Liver (tissue), 7 donors: ENCODE measurements at regions not wholly inside any gene's neighbourhood (a gene's known extent, or its start where the extent isn't known, plus 50 kb on each side); places are given as distances from the start of the nearest gene placed in this dataset.

Experiments used
- DNase-seq: peaks from one replicate; pipeline ENCODE4 v3.0.0-alpha.2; 2017; ENCODE audit warnings: low spot score
- H3K27ac ChIP-seq, 2 donors: one replicate each; pipeline ENCODE4 v1.7.0; 2013; ENCODE audit warnings: inconsistent platforms in 2 of 2, low read length in 2 of 2, control low read depth in 1 of 2, low read depth in 1 of 2, mild to moderate bottlenecking in 1 of 2
- H3K27me3 ChIP-seq, 4 donors: one replicate each; pipeline versions ENCODE4 v1.6.1 to v1.7.0; 2013; ENCODE audit warnings: low read length in 3 of 4, inconsistent platforms in 1 of 4, mild to moderate bottlenecking in 1 of 4, moderate library complexity in 1 of 4; ENCODE audit not compliant: control insufficient read depth in 4 of 4, insufficient read depth in 4 of 4
- H3K36me3 ChIP-seq, 4 donors: one replicate each; pipeline versions ENCODE4 v1.6.1 to v1.7.0; 2013; ENCODE audit warnings: low read length in 3 of 4, mild to moderate bottlenecking in 3 of 4, low read depth in 1 of 4, moderate library complexity in 1 of 4; ENCODE audit not compliant: control insufficient read depth in 4 of 4, insufficient read depth in 3 of 4
- H3K4me1 ChIP-seq, 4 donors: one replicate each; pipeline versions ENCODE4 v1.6.1 to v1.7.0; 2013; ENCODE audit warnings: low read length in 3 of 4, mild to moderate bottlenecking in 3 of 4, moderate library complexity in 1 of 4; ENCODE audit not compliant: control insufficient read depth in 4 of 4, insufficient read depth in 4 of 4
- H3K4me3 ChIP-seq, 3 donors: one replicate each; pipeline versions ENCODE4 v1.6.1 to v1.7.0; 2013; ENCODE audit warnings: low read length in 3 of 3, control low read depth in 1 of 3, low read depth in 1 of 3, mild to moderate bottlenecking in 1 of 3
- H3K9ac ChIP-seq, 2 donors: one replicate each; pipeline ENCODE4 v1.7.0; 2013; ENCODE audit warnings: low read length in 2 of 2, mild to moderate bottlenecking in 2 of 2, moderate library complexity in 2 of 2, control low read depth in 1 of 2, low read depth in 1 of 2
- H3K9me3 ChIP-seq, 4 donors: one replicate each; pipeline versions ENCODE4 v1.6.1 to v1.7.0; 2013; ENCODE audit warnings: low read length in 3 of 4; ENCODE audit not compliant: control insufficient read depth in 4 of 4
- EGR1 ChIP-seq, 2 donors: IDR thresholded peaks; 2 replicates each; pipeline ENCODE4 v1.6.1; 2016 to 2018; ENCODE audit warnings: antibody characterized with exemption in 2 of 2, low read depth in 2 of 2
- FOXA1 ChIP-seq: IDR thresholded peaks from 2 replicates; pipeline ENCODE4 v1.6.1; 2016; ENCODE audit warnings: antibody characterized with exemption
- GABPA ChIP-seq, 2 donors: IDR thresholded peaks in 1 of 2; conservative IDR thresholded peaks in 1 of 2; 2 replicates each; pipeline ENCODE4 v1.6.1; 2016; ENCODE audit warnings: antibody characterized with exemption in 2 of 2, mild to moderate bottlenecking in 1 of 2, moderate library complexity in 1 of 2
- HNF4A ChIP-seq, 2 donors: conservative IDR thresholded peaks; 2 replicates each; pipeline ENCODE4 v1.6.1; 2016; ENCODE audit warnings: antibody characterized with exemption in 2 of 2, mild to moderate bottlenecking in 2 of 2
- HNF4G ChIP-seq: IDR thresholded peaks from 2 replicates; pipeline ENCODE4 v1.6.1; 2016; ENCODE audit warnings: antibody characterized with exemption
- JUND ChIP-seq, 2 donors: IDR thresholded peaks; 2 replicates each; pipeline ENCODE4 v1.6.1; 2016; ENCODE audit warnings: antibody characterized with exemption in 2 of 2
- NR2F2 ChIP-seq: IDR thresholded peaks from 2 replicates; pipeline ENCODE4 v1.6.1; 2016; ENCODE audit warnings: antibody characterized with exemption
- RAD21 ChIP-seq, 2 donors: IDR thresholded peaks; 2 replicates each; pipeline ENCODE4 v1.6.1; 2016; ENCODE audit warnings: antibody characterized with exemption in 2 of 2, mild to moderate bottlenecking in 2 of 2
- REST ChIP-seq: IDR thresholded peaks from 2 replicates; pipeline ENCODE4 v1.6.1; 2016; ENCODE audit warnings: antibody characterized with exemption, mild to moderate bottlenecking
- RXRA ChIP-seq, 2 donors: IDR thresholded peaks; 2 replicates each; pipeline ENCODE4 v1.6.1; 2017 to 2018; ENCODE audit warnings: antibody characterized with exemption in 2 of 2, mild to moderate bottlenecking in 1 of 2
- SP1 ChIP-seq: IDR thresholded peaks from 2 replicates; pipeline ENCODE4 v1.6.1; 2018; ENCODE audit warnings: antibody characterized with exemption, mild to moderate bottlenecking
- TAF1 ChIP-seq: conservative IDR thresholded peaks from 2 replicates; pipeline ENCODE4 v1.6.1; 2016; ENCODE audit warnings: antibody characterized with exemption, mild to moderate bottlenecking
- YY1 ChIP-seq: IDR thresholded peaks from 2 replicates; pipeline ENCODE4 v1.6.1; 2016; ENCODE audit warnings: antibody characterized with exemption, mild to moderate bottlenecking
- ZBTB33 ChIP-seq: IDR thresholded peaks from 2 replicates; pipeline ENCODE4 v1.6.1; 2016; ENCODE audit warnings: antibody characterized with exemption
- TF ChIP-seq, protein P1 (sequence below): fragments of 150-350 bp; IDR thresholded peaks from 2 replicates; pipeline ENCODE4 v1.5.1; 2017; ENCODE audit warnings: improper control_type of control experiment, low read depth, low read length; ENCODE audit not compliant: missing input control
- TF ChIP-seq, protein P2 (sequence below): IDR thresholded peaks from 2 replicates; pipeline ENCODE4 v1.6.1; 2016; ENCODE audit warnings: antibody characterized with exemption
- TF ChIP-seq, protein P3 (sequence below): IDR thresholded peaks from 2 replicates; pipeline ENCODE4 v1.6.1; 2016; ENCODE audit warnings: antibody characterized with exemption
- donor health status: healthy.
- donor health status: healthy.
- donor health status: healthy.
- donor health status: healthy.

GRCh38 chr11:37519781-37520180 lies 921.7 kb upstream of the RAG2 start:
- H3K4me3 ChIP-seq = no peak overlapping the region

More at GRCh38 chr11:37519781-37520180, 921.7 kb upstream of the RAG2 start:
- Histone ChIP-seq H3K9me3 (no peaks in the 10 kb centered on the region), H3K36me3 (no peaks in the 10 kb centered on the region), H3K27me3 (no peaks in the 10 kb centered on the region), H3K4me1 (no peaks in the 10 kb centered on the region), H3K27ac (no peak overlapping the region), H3K9ac (no peak overlapping the region)
- TF ChIP-seq YY1 = no peak
- no peak for TF ChIP-seq EGR1 (IDR thresholded peaks at IDR 0.05; ENCODE audit: low read depth in 2 of 2)
- TF ChIP-seq TAF1 = no peak
- TF ChIP-seq REST = no peak
- TF ChIP-seq, protein P1, sequence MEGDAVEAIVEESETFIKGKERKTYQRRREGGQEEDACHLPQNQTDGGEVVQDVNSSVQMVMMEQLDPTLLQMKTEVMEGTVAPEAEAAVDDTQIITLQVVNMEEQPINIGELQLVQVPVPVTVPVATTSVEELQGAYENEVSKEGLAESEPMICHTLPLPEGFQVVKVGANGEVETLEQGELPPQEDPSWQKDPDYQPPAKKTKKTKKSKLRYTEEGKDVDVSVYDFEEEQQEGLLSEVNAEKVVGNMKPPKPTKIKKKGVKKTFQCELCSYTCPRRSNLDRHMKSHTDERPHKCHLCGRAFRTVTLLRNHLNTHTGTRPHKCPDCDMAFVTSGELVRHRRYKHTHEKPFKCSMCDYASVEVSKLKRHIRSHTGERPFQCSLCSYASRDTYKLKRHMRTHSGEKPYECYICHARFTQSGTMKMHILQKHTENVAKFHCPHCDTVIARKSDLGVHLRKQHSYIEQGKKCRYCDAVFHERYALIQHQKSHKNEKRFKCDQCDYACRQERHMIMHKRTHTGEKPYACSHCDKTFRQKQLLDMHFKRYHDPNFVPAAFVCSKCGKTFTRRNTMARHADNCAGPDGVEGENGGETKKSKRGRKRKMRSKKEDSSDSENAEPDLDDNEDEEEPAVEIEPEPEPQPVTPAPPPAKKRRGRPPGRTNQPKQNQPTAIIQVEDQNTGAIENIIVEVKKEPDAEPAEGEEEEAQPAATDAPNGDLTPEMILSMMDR = no peak
- TF ChIP-seq HNF4G = no peak
- TF ChIP-seq ZBTB33 = no peak
- TF ChIP-seq NR2F2 = no peak
- TF ChIP-seq, protein P2, sequence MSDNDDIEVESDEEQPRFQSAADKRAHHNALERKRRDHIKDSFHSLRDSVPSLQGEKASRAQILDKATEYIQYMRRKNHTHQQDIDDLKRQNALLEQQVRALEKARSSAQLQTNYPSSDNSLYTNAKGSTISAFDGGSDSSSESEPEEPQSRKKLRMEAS = no peak
- no peak for TF ChIP-seq FOXA1
- no peak for TF ChIP-seq RAD21 (IDR thresholded peaks at IDR 0.05)
- TF ChIP-seq RXRA (IDR thresholded peaks at IDR 0.05) = no peak
- TF ChIP-seq GABPA (IDR thresholded peaks at IDR 0.05 in 1 of 2, conservative IDR thresholded peaks at IDR 0.05 in 1 of 2) = no peak
- no peak for TF ChIP-seq JUND (IDR thresholded peaks at IDR 0.05)
- TF ChIP-seq, protein P3, sequence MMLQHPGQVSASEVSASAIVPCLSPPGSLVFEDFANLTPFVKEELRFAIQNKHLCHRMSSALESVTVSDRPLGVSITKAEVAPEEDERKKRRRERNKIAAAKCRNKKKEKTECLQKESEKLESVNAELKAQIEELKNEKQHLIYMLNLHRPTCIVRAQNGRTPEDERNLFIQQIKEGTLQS = no peak
- TF ChIP-seq SP1 = no peak
- no peak for TF ChIP-seq HNF4A (conservative IDR thresholded peaks at IDR 0.05)
- no peak for DNase-seq
